C4-2B (cell line): ENCODE measurements at regions not wholly inside any gene's neighbourhood (a gene's known extent, or its start where the extent isn't known, plus 50 kb on each side); places are given as distances from the start of the nearest gene placed in this dataset.

Experiments
- ZFX ChIP-seq: fragments of 450-650 bp; IDR thresholded peaks from 2 replicates; pipeline ENCODE4 v1.6.1; 2017
- TF ChIP-seq, protein P1 (sequence below): fragments of 450-650 bp; conservative IDR thresholded peaks from 2 replicates; pipeline ENCODE4 v1.5.1; 2017; ENCODE audit warnings: mild to moderate bottlenecking

DNA sequence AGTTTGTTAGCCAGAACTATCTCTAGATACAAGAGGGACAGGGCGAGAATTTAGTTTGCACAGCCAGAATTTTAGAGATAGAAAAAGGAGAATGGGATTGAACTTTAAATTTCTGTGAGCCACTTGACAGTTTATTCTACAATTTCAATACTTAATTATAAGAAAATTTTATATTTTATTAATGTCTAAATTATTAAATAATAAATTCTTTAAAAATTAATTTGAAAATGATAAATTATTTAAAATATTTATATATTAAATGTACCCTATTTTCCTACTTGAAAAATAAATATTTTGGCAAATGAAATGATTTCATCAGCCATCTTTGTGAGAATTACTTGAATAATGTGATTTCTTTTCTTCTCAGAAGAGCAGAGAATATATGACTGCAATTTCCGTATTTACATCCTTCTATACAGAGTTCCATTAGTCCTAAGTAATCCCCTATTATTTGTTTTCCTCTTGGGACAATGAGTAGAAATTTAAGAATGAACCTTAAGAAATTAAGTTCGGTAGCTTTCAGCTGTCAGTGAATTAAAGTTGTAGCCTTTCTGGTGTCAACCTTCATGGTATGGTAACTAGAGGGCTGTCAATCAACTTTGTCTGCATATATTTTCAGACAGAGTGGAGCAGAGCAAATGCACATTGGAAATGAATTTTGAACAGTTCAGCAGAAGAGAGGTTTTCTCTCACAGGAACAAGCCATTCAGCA is 763.9 kb downstream of the PCDH18 start:
- TF ChIP-seq, protein P1, sequence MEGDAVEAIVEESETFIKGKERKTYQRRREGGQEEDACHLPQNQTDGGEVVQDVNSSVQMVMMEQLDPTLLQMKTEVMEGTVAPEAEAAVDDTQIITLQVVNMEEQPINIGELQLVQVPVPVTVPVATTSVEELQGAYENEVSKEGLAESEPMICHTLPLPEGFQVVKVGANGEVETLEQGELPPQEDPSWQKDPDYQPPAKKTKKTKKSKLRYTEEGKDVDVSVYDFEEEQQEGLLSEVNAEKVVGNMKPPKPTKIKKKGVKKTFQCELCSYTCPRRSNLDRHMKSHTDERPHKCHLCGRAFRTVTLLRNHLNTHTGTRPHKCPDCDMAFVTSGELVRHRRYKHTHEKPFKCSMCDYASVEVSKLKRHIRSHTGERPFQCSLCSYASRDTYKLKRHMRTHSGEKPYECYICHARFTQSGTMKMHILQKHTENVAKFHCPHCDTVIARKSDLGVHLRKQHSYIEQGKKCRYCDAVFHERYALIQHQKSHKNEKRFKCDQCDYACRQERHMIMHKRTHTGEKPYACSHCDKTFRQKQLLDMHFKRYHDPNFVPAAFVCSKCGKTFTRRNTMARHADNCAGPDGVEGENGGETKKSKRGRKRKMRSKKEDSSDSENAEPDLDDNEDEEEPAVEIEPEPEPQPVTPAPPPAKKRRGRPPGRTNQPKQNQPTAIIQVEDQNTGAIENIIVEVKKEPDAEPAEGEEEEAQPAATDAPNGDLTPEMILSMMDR, result no peak
- TF ChIP-seq ZFX, result no peak
